Esophagus muscularis mucosa (tissue), 4 donors: ENCODE measurements at regions not wholly inside any gene's neighbourhood (a gene's known extent, or its start where the extent isn't known, plus 50 kb on each side); places are given as distances from the start of the nearest gene placed in this dataset.
"Not testable (repeated sequence)": the region's sequence is repeated elsewhere in the genome, so short reads cannot be mapped to it uniquely, and the experiment has no call there.

ENCODE experiments used
- CTCF ChIP-seq, 3 experiments: fragments of 200-600 bp in 2 of 3; fragments of 450-650 bp in 1 of 3; sonication (generic) in 2 of 3; IDR thresholded peaks; one replicate each; pipeline ENCODE4 v1.5.1; 2017 to 2019; ENCODE audit warnings: antibody characterized with exemption in 3 of 3, mild to moderate bottlenecking in 2 of 3, moderate library complexity in 1 of 3
- EP300 ChIP-seq: sonication (generic); formaldehyde crosslinking; IDR thresholded peaks from one replicate; pipeline ENCODE4 v1.6.1; 2017; ENCODE audit warnings: antibody characterized with exemption
- POLR2A ChIP-seq: fragments of 450-650 bp; IDR thresholded peaks from one replicate; pipeline ENCODE4 v1.6.1; 2017; ENCODE audit warnings: antibody characterized with exemption, moderate library complexity, mild to moderate bottlenecking, low read depth
- POLR2AphosphoS5 ChIP-seq, 2 donors: sonication (generic); formaldehyde crosslinking; IDR thresholded peaks; one replicate each; pipeline ENCODE4 v1.6.1; 2017; ENCODE audit warnings: antibody characterized with exemption in 2 of 2

DNA sequence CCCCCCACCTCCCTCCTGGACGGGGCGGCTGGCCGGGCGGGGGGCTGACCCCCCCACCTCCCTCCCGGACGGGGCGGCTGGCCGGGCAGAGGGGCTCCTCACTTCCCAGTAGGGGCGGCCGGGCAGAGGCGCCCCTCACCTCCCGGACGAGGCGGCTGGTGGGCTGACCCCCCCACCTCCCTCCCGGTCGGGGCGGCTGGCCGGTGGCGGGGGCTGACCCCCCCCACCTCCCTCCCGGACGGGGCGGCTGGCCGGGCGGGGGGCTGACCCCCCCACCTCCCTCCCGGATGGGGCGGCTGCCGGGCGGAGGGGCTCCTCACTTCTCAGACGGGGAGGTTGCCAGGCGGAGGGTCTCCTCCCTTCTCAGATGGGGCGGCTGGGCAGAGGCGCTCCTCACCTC is 166.9 kb upstream of the TAPT1 start:
- TF ChIP-seq CTCF (IDR thresholded peaks at IDR 0.05); POLR2A; EP300; POLR2AphosphoS5 (IDR thresholded peaks at IDR 0.05): not testable (repeated sequence)
